IMR-90 (cell line): ENCODE measurements at regions not wholly inside any gene's neighbourhood (a gene's known extent, or its start where the extent isn't known, plus 50 kb on each side); places are given as distances from the start of the nearest gene placed in this dataset.

Source experiments
- ATAC-seq: fragments of 200-7000 bp; cut with Tn5 transposase; 2 replicates; pipeline ENCODE4 v1.9.1; 2020; ENCODE audit warnings: low read depth, mild to moderate bottlenecking, moderate library complexity
- BruUV-seq: library from RNA; stranded (reverse); fragments of 400-500 nt; replicated peaks from 2 replicates; lab custom pipeline; 2021; lab: Mats Ljungman, UMichigan
- CTCF ChIA-PET: fragments of 300-600 bp; formaldehyde crosslinking; extraction: SDS; loops from one replicate; lab custom pipeline; 2021; ENCODE audit warnings: antibody characterized with exemption; lab: Yijun Ruan, JAX
- POLR2A ChIA-PET: fragments of 300-600 bp; sonication (Branson Sonifier 250); formaldehyde crosslinking; loops from one replicate; lab custom pipeline; 2022; ENCODE audit warnings: antibody characterized with exemption; ENCODE audit not compliant: unreplicated experiment; lab: Charles Lee
- DNase-seq: peaks from one replicate; pipeline ENCODE4 v3.0.0; 2013
- H2AFZ ChIP-seq: replicated peaks from 2 replicates; pipeline ENCODE3; 2013; ENCODE audit warnings: low read length, mild to moderate bottlenecking; ENCODE audit not compliant: poor library complexity
- H2AK5ac ChIP-seq: 2 replicates; pipeline ENCODE4 v1.6.1; 2013; ENCODE audit warnings: low read depth, low read length, inconsistent platforms
- H2AK9ac ChIP-seq: replicated peaks from 2 replicates; pipeline ENCODE3; 2013; ENCODE audit warnings: mild to moderate bottlenecking, low read depth, low read length, moderate library complexity; ENCODE audit not compliant: poor library complexity
- H2BK120ac ChIP-seq: 2 replicates; pipeline ENCODE4 v1.6.1; 2013; ENCODE audit warnings: low read depth, low read length, inconsistent platforms
- H2BK15ac ChIP-seq: 3 replicates; pipeline ENCODE4 v1.6.1; 2013; ENCODE audit warnings: low read depth, low read length, inconsistent platforms
- H2BK20ac ChIP-seq: 2 replicates; pipeline ENCODE4 v1.6.1; 2013; ENCODE audit warnings: low read depth, mild to moderate bottlenecking, inconsistent platforms, low read length, moderate library complexity
- H2BK5ac ChIP-seq: 2 replicates; pipeline ENCODE4 v1.6.1; 2013; ENCODE audit warnings: mild to moderate bottlenecking, low read depth, low read length, inconsistent platforms; ENCODE audit not compliant: poor library complexity, severe bottlenecking
- H3K14ac ChIP-seq: replicated peaks from 2 replicates; pipeline ENCODE4 v1.6.1; 2013; ENCODE audit warnings: low read depth, low read length, inconsistent platforms
- H3K18ac ChIP-seq: 2 replicates; pipeline ENCODE4 v1.6.1; 2013; ENCODE audit warnings: low read depth, low read length, control low read depth
- H3K23ac ChIP-seq: 2 replicates; pipeline ENCODE4 v1.6.1; 2013; ENCODE audit warnings: low read depth, low read length, inconsistent platforms
- H3K27ac ChIP-seq: 2 replicates; pipeline ENCODE4 v1.5.1; 2013; ENCODE audit warnings: mild to moderate bottlenecking, control low read depth, low read length; ENCODE audit not compliant: insufficient read depth
- H3K27me3 ChIP-seq: 2 replicates; pipeline ENCODE4 v1.6.1; 2013; ENCODE audit warnings: low read length; ENCODE audit not compliant: control insufficient read depth, insufficient read depth
- H3K36me3 ChIP-seq: 2 replicates; pipeline ENCODE4 v1.6.1; 2013; ENCODE audit warnings: low read length, mixed read lengths; ENCODE audit not compliant: control insufficient read depth, insufficient read depth
- H3K4ac ChIP-seq: 2 replicates; pipeline ENCODE4 v1.6.1; 2013; ENCODE audit warnings: low read depth, low read length, inconsistent platforms
- H3K4me1 ChIP-seq: 2 replicates; pipeline ENCODE4 v1.6.1; 2013; ENCODE audit warnings: low read length, mixed read lengths; ENCODE audit not compliant: control insufficient read depth, insufficient read depth
- H3K4me2 ChIP-seq: 2 replicates; pipeline ENCODE4 v1.6.1; 2013; ENCODE audit warnings: low read depth, mild to moderate bottlenecking, control low read depth, low read length, moderate library complexity
- H3K4me3 ChIP-seq: 2 replicates; pipeline ENCODE4 v1.5.1; 2013; ENCODE audit warnings: low read depth, mild to moderate bottlenecking, control low read depth, low read length, moderate library complexity; ENCODE audit not compliant: insufficient read depth
- H3K56ac ChIP-seq: 2 replicates; pipeline ENCODE4 v1.6.1; 2013; ENCODE audit warnings: low read length, inconsistent platforms; ENCODE audit not compliant: insufficient read depth; ENCODE audit errors: extremely low read depth
- H3K79me1 ChIP-seq, 2 experiments: 2 replicates each; pipeline ENCODE4 v1.6.1; 2013; ENCODE audit warnings: low read length in 2 of 2, inconsistent platforms in 1 of 2, low read depth in 1 of 2
- H3K9ac ChIP-seq: 2 replicates; pipeline ENCODE4 v1.6.1; 2013; ENCODE audit warnings: low read depth, low read length, control low read depth
- H3K9me1 ChIP-seq: 2 replicates; pipeline ENCODE4 v1.6.1; 2013; ENCODE audit warnings: low read length, inconsistent platforms; ENCODE audit not compliant: insufficient read depth
- H3K9me3 ChIP-seq: 2 replicates; pipeline ENCODE4 v1.6.1; 2013; ENCODE audit warnings: low read length; ENCODE audit not compliant: control insufficient read depth, insufficient read depth
- H4K20me1 ChIP-seq: 2 replicates; pipeline ENCODE4 v1.6.1; 2013; ENCODE audit warnings: low read length, inconsistent platforms; ENCODE audit not compliant: insufficient read depth
- H4K5ac ChIP-seq: 2 replicates; pipeline ENCODE4 v1.6.1; 2013; ENCODE audit warnings: mild to moderate bottlenecking, low read depth, low read length, control low read depth
- H4K8ac ChIP-seq, 2 experiments: 2 replicates each; pipeline ENCODE4 v1.6.1; 2013; ENCODE audit warnings: low read depth in 2 of 2, low read length in 2 of 2, control low read depth in 1 of 2, inconsistent platforms in 1 of 2
- H4K91ac ChIP-seq: 2 replicates; pipeline ENCODE4 v1.6.1; 2013; ENCODE audit warnings: low read depth, low read length, inconsistent platforms; ENCODE audit not compliant: insufficient read depth
- BHLHE40 ChIP-seq: fragments of 150-350 bp; IDR thresholded peaks from 2 replicates; pipeline ENCODE4 v1.6.1; 2016; ENCODE audit warnings: mild to moderate bottlenecking, low read depth, low read length
- CEBPB ChIP-seq: IDR thresholded peaks from 2 replicates; pipeline ENCODE4 v1.6.1; 2012; ENCODE audit warnings: low read depth, low read length, improper control_type of control experiment
- CHD1 ChIP-seq: IDR thresholded peaks from 2 replicates; pipeline ENCODE4 v1.6.1; 2012; ENCODE audit warnings: low read depth, low read length, improper control_type of control experiment
- ELK1 ChIP-seq: fragments of 150-350 bp; IDR thresholded peaks from 2 replicates; pipeline ENCODE4 v1.6.1; 2016; ENCODE audit warnings: low read depth, mild to moderate bottlenecking, low read length, moderate library complexity, borderline replicate concordance
- FOS ChIP-seq: fragments of 150-350 bp; IDR thresholded peaks from 2 replicates; pipeline ENCODE4 v1.6.1; 2016; ENCODE audit warnings: low read depth, low read length
- MAFK ChIP-seq: IDR thresholded peaks from 2 replicates; pipeline ENCODE4 v1.6.1; 2012; ENCODE audit warnings: low read depth, low read length, improper control_type of control experiment
- MAZ ChIP-seq: IDR thresholded peaks from 2 replicates; pipeline ENCODE4 v1.6.1; 2012; ENCODE audit warnings: low read depth, mild to moderate bottlenecking, low read length, improper control_type of control experiment, moderate library complexity, borderline replicate concordance
- MXI1 ChIP-seq: IDR thresholded peaks from 2 replicates; pipeline ENCODE4 v1.6.1; 2012; ENCODE audit warnings: low read depth, mild to moderate bottlenecking, low read length, moderate library complexity, borderline replicate concordance
- NFE2L2 ChIP-seq: fragments of 150-350 bp; IDR thresholded peaks from 2 replicates; pipeline ENCODE4 v1.6.1; 2016; ENCODE audit warnings: low read depth, mild to moderate bottlenecking, low read length
- POLR2A ChIP-seq: IDR thresholded peaks from 2 replicates; pipeline ENCODE4 v1.6.1; 2012; ENCODE audit warnings: mild to moderate bottlenecking, low read depth, low read length
- RAD21 ChIP-seq: IDR thresholded peaks from 2 replicates; pipeline ENCODE4 v1.6.1; 2012; ENCODE audit warnings: low read length, improper control_type of control experiment
- RCOR1 ChIP-seq: IDR thresholded peaks from 2 replicates; pipeline ENCODE4 v1.6.1; 2012; ENCODE audit warnings: mild to moderate bottlenecking, low read length, improper control_type of control experiment; ENCODE audit not compliant: insufficient replicate concordance
- RFX5 ChIP-seq: IDR thresholded peaks from 2 replicates; pipeline ENCODE4 v1.8.0; 2012; ENCODE audit warnings: low read depth, mild to moderate bottlenecking, low read length, moderate library complexity
- SMC3 ChIP-seq: fragments of 150-350 bp; IDR thresholded peaks from 2 replicates; pipeline ENCODE4 v1.6.1; 2016; ENCODE audit warnings: low read depth, mild to moderate bottlenecking, antibody characterized with exemption, low read length, moderate library complexity
- WGBS, 2 experiments: methylation state at CpG; one replicate each; pipeline versions ENCODE4 v1.1.5 to v1.1.7; 2013; ENCODE audit warnings: missing lambda C conversion rate in 2 of 2; ENCODE audit not compliant: insufficient read length in 1 of 2; ENCODE audit errors: extremely low coverage in 2 of 2; 5-methylcytosine and 5-hydroxymethylcytosine counted together
- dilution Hi-C: fragments of 300-500 bp; cut with HindIII; formaldehyde crosslinking; loops from one replicate; pipeline ENCODE4 v1.14.3; 2018; ENCODE audit warnings: low sequenced_read_pairs; ENCODE audit not compliant: unreplicated experiment
- in situ Hi-C: fragments of 300-500 bp; cut with MboI; formaldehyde crosslinking; loops from 3 replicates; pipeline ENCODE4 v1.14.3; 2019; ENCODE audit warnings: low sequenced_read_pairs, inconsistent platforms, mixed read lengths
- intact Hi-C: fragments of 100-400 bp; cut with micrococcal nuclease; formaldehyde crosslinking; loops from 2 replicates; pipeline ENCODE4 v1.10.0; 2022
- TF ChIP-seq, protein P1 (sequence below): conservative IDR thresholded peaks from 2 replicates; pipeline ENCODE4 v1.5.1; 2012; ENCODE audit warnings: mild to moderate bottlenecking, low read depth, low read length, improper control_type of control experiment
- TF ChIP-seq, protein P2 (sequence below): fragments of 150-350 bp; IDR thresholded peaks from 2 replicates; pipeline ENCODE4 v1.6.1; 2017; ENCODE audit warnings: mild to moderate bottlenecking, antibody characterized with exemption, low read length, low read depth

- no peak overlapping the region for H3K4me2 ChIP-seq
- H3K23ac ChIP-seq = no peak overlapping the region
- H2BK120ac ChIP-seq = no peak overlapping the region
- no peak overlapping the region for H2BK5ac ChIP-seq
- no peak overlapping the region for H2AFZ ChIP-seq
- POLR2A ChIA-PET = no interaction called here
- no peak overlapping the region for H2AK5ac ChIP-seq
- no CpG with 5 or more reads among the region's 1 CpG for WGBS, 2 experiments
- H2BK15ac ChIP-seq = no peak overlapping the region
- H3K9me1 ChIP-seq = no peaks in the 10 kb centered on the region; the same call in 1 of the 2 replicates
- TF ChIP-seq BHLHE40 (no peak), POLR2A (no peak), RCOR1 (no peak), MAFK (no peak), NFE2L2 (no peak), RFX5 (no peak), SMC3 (no peak), ELK1 (no peak), MXI1 (no peak), RAD21 (no peak), FOS (no peak), CEBPB (no peak), MAZ (no peak), CHD1 (no peak)
- TF ChIP-seq, protein P1, sequence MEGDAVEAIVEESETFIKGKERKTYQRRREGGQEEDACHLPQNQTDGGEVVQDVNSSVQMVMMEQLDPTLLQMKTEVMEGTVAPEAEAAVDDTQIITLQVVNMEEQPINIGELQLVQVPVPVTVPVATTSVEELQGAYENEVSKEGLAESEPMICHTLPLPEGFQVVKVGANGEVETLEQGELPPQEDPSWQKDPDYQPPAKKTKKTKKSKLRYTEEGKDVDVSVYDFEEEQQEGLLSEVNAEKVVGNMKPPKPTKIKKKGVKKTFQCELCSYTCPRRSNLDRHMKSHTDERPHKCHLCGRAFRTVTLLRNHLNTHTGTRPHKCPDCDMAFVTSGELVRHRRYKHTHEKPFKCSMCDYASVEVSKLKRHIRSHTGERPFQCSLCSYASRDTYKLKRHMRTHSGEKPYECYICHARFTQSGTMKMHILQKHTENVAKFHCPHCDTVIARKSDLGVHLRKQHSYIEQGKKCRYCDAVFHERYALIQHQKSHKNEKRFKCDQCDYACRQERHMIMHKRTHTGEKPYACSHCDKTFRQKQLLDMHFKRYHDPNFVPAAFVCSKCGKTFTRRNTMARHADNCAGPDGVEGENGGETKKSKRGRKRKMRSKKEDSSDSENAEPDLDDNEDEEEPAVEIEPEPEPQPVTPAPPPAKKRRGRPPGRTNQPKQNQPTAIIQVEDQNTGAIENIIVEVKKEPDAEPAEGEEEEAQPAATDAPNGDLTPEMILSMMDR = no peak
- TF ChIP-seq, protein P2, sequence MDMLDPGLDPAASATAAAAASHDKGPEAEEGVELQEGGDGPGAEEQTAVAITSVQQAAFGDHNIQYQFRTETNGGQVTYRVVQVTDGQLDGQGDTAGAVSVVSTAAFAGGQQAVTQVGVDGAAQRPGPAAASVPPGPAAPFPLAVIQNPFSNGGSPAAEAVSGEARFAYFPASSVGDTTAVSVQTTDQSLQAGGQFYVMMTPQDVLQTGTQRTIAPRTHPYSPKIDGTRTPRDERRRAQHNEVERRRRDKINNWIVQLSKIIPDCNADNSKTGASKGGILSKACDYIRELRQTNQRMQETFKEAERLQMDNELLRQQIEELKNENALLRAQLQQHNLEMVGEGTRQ = no peak
- BruUV-seq = no TSS peak
- H3K18ac ChIP-seq = no peak overlapping the region
- DNase-seq = no peak
- no peak overlapping the region for H2AK9ac ChIP-seq
- no peak overlapping the region for H3K9ac ChIP-seq
- no peak for ATAC-seq
- H3K4me1 ChIP-seq = peaks cover 2% of the 10 kb centered on the region; the same call in 1 of the 2 replicates
- H4K5ac ChIP-seq = no peak overlapping the region
- H3K9me3 ChIP-seq = no peaks in the 10 kb centered on the region
- no peak overlapping the region for H3K4ac ChIP-seq
- intact Hi-C loops = no loop called here
- no peaks in the 10 kb centered on the region for H3K27me3 ChIP-seq
- H3K36me3 ChIP-seq = no peaks in the 10 kb centered on the region
- H3K14ac ChIP-seq = no peak overlapping the region
- CTCF ChIA-PET = no interaction called here
- H2BK20ac ChIP-seq = no peak overlapping the region
- in situ Hi-C loops = loop anchor here (25.0 kb wide), 1 partner anchor 1290 kb away; no protein-coding TSS in a partner anchor
- no peaks in the 10 kb centered on the region for H3K79me1 ChIP-seq
- H4K91ac ChIP-seq = no peak overlapping the region
- dilution Hi-C loops = no loop called here
- H4K20me1 ChIP-seq = no peaks in the 10 kb centered on the region
- no peak overlapping the region for H3K56ac ChIP-seq
- H4K8ac ChIP-seq = no peak overlapping the region
- H3K27ac ChIP-seq = no peak overlapping the region
- no peak overlapping the region for H3K4me3 ChIP-seq
These were observed 273.6 kb downstream of the ADGB start for GRCh38 chr6:146872426-146872785.
